ENCODE measurements at regions not wholly inside any gene's neighbourhood (a gene's known extent, or its start where the extent isn't known, plus 50 kb on each side); places are given as distances from the start of the nearest gene placed in this dataset.
"Not testable (repeated sequence)": the region's sequence is repeated elsewhere in the genome, so short reads cannot be mapped to it uniquely, and the experiment has no call there.

- no peak for DNase-seq
These were observed 252.0 kb upstream of the DIAPH2 start for GRCh38 chrX:96432647-96433046.

GRCh38 chrX:96433409-96434077, 251.1 kb upstream of the DIAPH2 start:
- DNase-seq: no peak

GRCh38 chrX:96435378-96436035, 249.1 kb upstream of the DIAPH2 start:
- no peak for DNase-seq

GRCh38 chrX:96436105-96436504, 248.5 kb upstream of the DIAPH2 start:
- no peak for DNase-seq

GRCh38 chrX:96438803-96439202, 245.8 kb upstream of the DIAPH2 start:
- DNase-seq: no peak

- no peak for DNase-seq
These were observed 243.7 kb upstream of the DIAPH2 start for GRCh38 chrX:96440941-96441340.

GRCh38 chrX:96445531-96446065, 239.0 kb upstream of the DIAPH2 start:
- DNase-seq: no peak

- DNase-seq: no peak
These were observed 238.1 kb upstream of the DIAPH2 start for GRCh38 chrX:96446524-96446923.

- DNase-seq: no peak
These were observed 237.5 kb upstream of the DIAPH2 start for GRCh38 chrX:96447161-96447560.

GRCh38 chrX:96449191-96449590, 235.5 kb upstream of the DIAPH2 start:
- DNase-seq: no peak

GRCh38 chrX:96449896-96450295, 234.7 kb upstream of the DIAPH2 start:
- DNase-seq: no peak

- no peak for DNase-seq
These were observed 231.5 kb upstream of the DIAPH2 start for GRCh38 chrX:96453139-96453538.

- DNase-seq: no peak
These were observed 229.6 kb upstream of the DIAPH2 start for GRCh38 chrX:96455078-96455477.

- DNase-seq: no peak
These were observed 219.6 kb upstream of the DIAPH2 start for GRCh38 chrX:96464880-96465558.

GRCh38 chrX:96474029-96474740, 210.5 kb upstream of the DIAPH2 start:
- no peak for DNase-seq

- no peak for DNase-seq
These were observed 209.9 kb upstream of the DIAPH2 start for GRCh38 chrX:96474741-96475125.

GRCh38 chrX:96480081-96480480, 204.6 kb upstream of the DIAPH2 start:
- no peak for DNase-seq

GRCh38 chrX:96481831-96482230, 202.8 kb upstream of the DIAPH2 start:
- no peak for DNase-seq

GRCh38 chrX:96483647-96484160, 200.9 kb upstream of the DIAPH2 start:
- no peak for DNase-seq

GRCh38 chrX:96486687-96487086, 198.0 kb upstream of the DIAPH2 start:
- not testable (repeated sequence) for DNase-seq

GRCh38 chrX:96502507-96502906, 182.1 kb upstream of the DIAPH2 start:
- no peak for DNase-seq

GRCh38 chrX:96529386-96529785, 155.3 kb upstream of the DIAPH2 start:
- DNase-seq: not testable (repeated sequence)

GRCh38 chrX:96538104-96538725, 146.4 kb upstream of the DIAPH2 start:
- no peak for DNase-seq

Measured in CD4-positive, alpha-beta T cell treated with Interleukin-10 for 1 hour (primary cell).